GM12872 (cell line): ENCODE measurements at regions not wholly inside any gene's neighbourhood (a gene's known extent, or its start where the extent isn't known, plus 50 kb on each side); places are given as distances from the start of the nearest gene placed in this dataset.

ENCODE experiments used
- CTCF ChIP-seq: IDR thresholded peaks from 3 replicates; pipeline ENCODE4 v1.5.1; 2011; ENCODE audit warnings: low read depth, mild to moderate bottlenecking, low read length, moderate library complexity; ENCODE audit not compliant: insufficient read depth

GRCh38 chr5:35316611-35317274 is 86.5 kb upstream of the PRLR start:
- no peak for TF ChIP-seq CTCF

GRCh38 chr5:35313291-35313690 is 83.0 kb upstream of the PRLR start:
- TF ChIP-seq CTCF, result no peak

- TF ChIP-seq CTCF, result no peak
Observed at GRCh38 chr5:35312267-35312666, 82.0 kb upstream of the PRLR start.

GRCh38 chr5:35309365-35310130 is 79.3 kb upstream of the PRLR start:
- no peak for TF ChIP-seq CTCF

- TF ChIP-seq CTCF, result no peak
Observed at GRCh38 chr5:35308421-35308820, 78.1 kb upstream of the PRLR start.

GRCh38 chr5:35306716-35307365 is 76.6 kb upstream of the PRLR start:
- TF ChIP-seq CTCF, result no peak

- no peak for TF ChIP-seq CTCF
Observed at GRCh38 chr5:35305336-35306020, 75.2 kb upstream of the PRLR start.
